BJ (cell line): ENCODE measurements at regions not wholly inside any gene's neighbourhood (a gene's known extent, or its start where the extent isn't known, plus 50 kb on each side); places are given as distances from the start of the nearest gene placed in this dataset.

Experiments used
- CTCF ChIA-PET: fragments of 350-600 bp; formaldehyde crosslinking; extraction: SDS; loops from one replicate; lab custom pipeline; 2021; ENCODE audit warnings: antibody characterized with exemption, inconsistent platforms; lab: Yijun Ruan, JAX
- POLR2A ChIA-PET: fragments of 300-600 bp; sonication (Branson Sonifier 250); formaldehyde crosslinking; extraction: SDS; loops from one replicate; lab custom pipeline; 2021; ENCODE audit warnings: antibody characterized with exemption; lab: Charles Lee
- DNase-seq: peaks from one replicate; pipeline ENCODE4 v3.0.0-alpha.2; 2011; ENCODE audit warnings: low read depth
- H3K27me3 ChIP-seq: 2 replicates; pipeline ENCODE4 v1.6.0; 2011; ENCODE audit warnings: low read length; ENCODE audit not compliant: control insufficient read depth, insufficient read depth
- H3K36me3 ChIP-seq: 2 replicates; pipeline ENCODE4 v1.5.1; 2011; ENCODE audit warnings: low read length; ENCODE audit not compliant: control insufficient read depth, insufficient read depth
- H3K4me3 ChIP-seq: 2 replicates; pipeline ENCODE4 v1.5.1; 2011; ENCODE audit warnings: low read depth, mild to moderate bottlenecking, control low read depth, low read length
- TF ChIP-seq, protein P1 (sequence below): IDR thresholded peaks from 2 replicates; pipeline ENCODE4 v1.5.1; 2011; ENCODE audit warnings: low read depth, mild to moderate bottlenecking, control low read depth, inconsistent platforms, low read length, moderate library complexity; ENCODE audit not compliant: insufficient read depth

DNA sequence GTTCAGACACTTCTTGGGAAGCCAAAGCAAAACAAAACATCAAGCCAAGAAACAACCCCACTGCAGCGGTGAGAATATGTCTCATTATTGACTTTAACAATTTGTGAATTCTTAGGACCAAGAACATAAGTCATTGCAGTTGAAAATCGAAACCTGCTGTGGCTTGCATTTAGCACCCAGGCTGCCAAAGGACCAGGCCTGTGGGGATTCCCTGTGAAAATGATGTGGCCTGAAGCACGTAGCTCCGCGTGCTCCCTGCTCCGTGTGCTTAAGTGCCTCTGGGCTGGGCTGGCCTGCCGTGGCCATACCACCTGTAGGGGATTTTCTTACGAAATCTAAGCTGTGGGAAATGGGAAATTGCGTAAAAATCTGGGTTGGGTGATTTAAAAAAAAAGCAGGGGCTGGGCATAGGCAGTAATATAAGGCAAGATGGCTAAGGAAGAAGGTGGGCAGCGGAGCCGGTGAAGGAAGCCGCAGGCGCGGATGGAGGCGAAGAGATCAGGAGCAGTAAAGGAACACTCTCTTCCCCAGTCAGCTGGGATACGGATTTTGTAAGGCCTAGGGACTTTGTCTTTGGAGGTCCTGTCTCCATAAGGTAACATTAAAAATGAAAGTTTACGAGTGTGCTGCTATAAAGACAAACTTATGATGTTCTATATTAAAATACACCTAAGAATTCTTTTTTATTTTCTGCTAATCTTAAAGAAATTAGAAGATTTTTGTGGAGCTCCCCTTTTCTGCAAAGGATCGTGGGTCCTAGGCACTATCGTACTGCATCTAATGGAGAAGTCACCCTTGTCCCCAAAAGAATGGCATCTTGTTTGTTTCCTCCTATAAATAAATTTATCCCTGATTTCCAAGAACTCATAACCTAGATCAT is 189.6 kb upstream of the SEMA6A start:
- TF ChIP-seq, protein P1, sequence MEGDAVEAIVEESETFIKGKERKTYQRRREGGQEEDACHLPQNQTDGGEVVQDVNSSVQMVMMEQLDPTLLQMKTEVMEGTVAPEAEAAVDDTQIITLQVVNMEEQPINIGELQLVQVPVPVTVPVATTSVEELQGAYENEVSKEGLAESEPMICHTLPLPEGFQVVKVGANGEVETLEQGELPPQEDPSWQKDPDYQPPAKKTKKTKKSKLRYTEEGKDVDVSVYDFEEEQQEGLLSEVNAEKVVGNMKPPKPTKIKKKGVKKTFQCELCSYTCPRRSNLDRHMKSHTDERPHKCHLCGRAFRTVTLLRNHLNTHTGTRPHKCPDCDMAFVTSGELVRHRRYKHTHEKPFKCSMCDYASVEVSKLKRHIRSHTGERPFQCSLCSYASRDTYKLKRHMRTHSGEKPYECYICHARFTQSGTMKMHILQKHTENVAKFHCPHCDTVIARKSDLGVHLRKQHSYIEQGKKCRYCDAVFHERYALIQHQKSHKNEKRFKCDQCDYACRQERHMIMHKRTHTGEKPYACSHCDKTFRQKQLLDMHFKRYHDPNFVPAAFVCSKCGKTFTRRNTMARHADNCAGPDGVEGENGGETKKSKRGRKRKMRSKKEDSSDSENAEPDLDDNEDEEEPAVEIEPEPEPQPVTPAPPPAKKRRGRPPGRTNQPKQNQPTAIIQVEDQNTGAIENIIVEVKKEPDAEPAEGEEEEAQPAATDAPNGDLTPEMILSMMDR = no peak
- Histone ChIP-seq H3K4me3 (no peak overlapping the region), H3K36me3 (no peaks in the 10 kb centered on the region), H3K27me3 (no peaks in the 10 kb centered on the region)
- DNase-seq = no peak
- ChIA-PET CTCF (no interaction called here), POLR2A (no interaction called here)

- ChIA-PET POLR2A (no interaction called here), CTCF (no interaction called here)
- Histone ChIP-seq H3K27me3 (no peaks in the 10 kb centered on the region), H3K4me3 (no peak overlapping the region), H3K36me3 (no peaks in the 10 kb centered on the region)
- no peak for DNase-seq
- TF ChIP-seq, protein P1 = no peak
These were observed 185.4 kb upstream of the SEMA6A start for GRCh38 chr5:116759860-116760640.

GRCh38 chr5:116757326-116757725 is 182.7 kb upstream of the SEMA6A start:
- CTCF ChIA-PET = no interaction called here
- POLR2A ChIA-PET = no interaction called here

GRCh38 chr5:116756531-116756930 is 181.9 kb upstream of the SEMA6A start:
- ChIA-PET POLR2A (no interaction called here), CTCF (no interaction called here)
- no peak for DNase-seq
- TF ChIP-seq, protein P1 = no peak
- Histone ChIP-seq H3K4me3 (no peak overlapping the region), H3K36me3 (no peaks in the 10 kb centered on the region), H3K27me3 (no peaks in the 10 kb centered on the region)

More at GRCh38 chr5:116757326-116757725, 182.7 kb upstream of the SEMA6A start:
- TF ChIP-seq, protein P1 = no peak
- DNase-seq = no peak
- Histone ChIP-seq H3K4me3 (no peak overlapping the region), H3K36me3 (no peaks in the 10 kb centered on the region), H3K27me3 (no peaks in the 10 kb centered on the region)

- ChIA-PET POLR2A (no interaction called here), CTCF (no interaction called here)
- DNase-seq = no peak
- Histone ChIP-seq H3K4me3 (no peak overlapping the region), H3K27me3 (no peaks in the 10 kb centered on the region), H3K36me3 (no peaks in the 10 kb centered on the region)
- TF ChIP-seq, protein P1 = no peak
These were observed 179.9 kb upstream of the SEMA6A start for GRCh38 chr5:116754556-116754955.
